A673 (cell line): ENCODE measurements at regions not wholly inside any gene's neighbourhood (a gene's known extent, or its start where the extent isn't known, plus 50 kb on each side); places are given as distances from the start of the nearest gene placed in this dataset.

Source experiments
- BruUV-seq: library from RNA; stranded (reverse); fragments of 400-500 nt; replicated peaks from 2 replicates; lab custom pipeline; 2021; lab: Mats Ljungman, UMichigan
- CTCF ChIA-PET: fragments of 300-600 bp; sonication (Branson Sonifier 250); formaldehyde crosslinking; loops from one replicate; lab custom pipeline; 2022; ENCODE audit warnings: antibody characterized with exemption; lab: Charles Lee
- POLR2A ChIA-PET: fragments of 300-600 bp; sonication (Branson Sonifier 250); formaldehyde crosslinking; loops from one replicate; lab custom pipeline; 2022; ENCODE audit warnings: antibody characterized with exemption; ENCODE audit not compliant: low non-redundant PET; lab: Charles Lee
- DNase-seq: peaks from one replicate; pipeline ENCODE4 v3.0.0-alpha.2; 2015; ENCODE audit warnings: low spot score
- H3K27ac ChIP-seq: fragments of 200-600 bp; sonication (generic); 2 replicates; pipeline ENCODE4 v1.5.1; 2016; ENCODE audit warnings: mixed run types, low read depth, mild to moderate bottlenecking, mixed read lengths, antibody characterized with exemption, low read length; ENCODE audit not compliant: poor library complexity, severe bottlenecking
- H3K27me3 ChIP-seq: fragments of 200-600 bp; sonication (generic); replicated peaks from 2 replicates; pipeline ENCODE4 v1.6.1; 2017; ENCODE audit warnings: mixed run types, low read depth, mild to moderate bottlenecking, mixed read lengths, antibody characterized with exemption, low read length; ENCODE audit not compliant: insufficient read depth, poor library complexity
- H3K36me3 ChIP-seq: fragments of 200-600 bp; sonication (generic); 2 replicates; pipeline ENCODE4 v1.6.1; 2016; ENCODE audit warnings: mixed run types, mild to moderate bottlenecking, mixed read lengths, antibody characterized with exemption, low read length; ENCODE audit not compliant: insufficient read depth, poor library complexity, severe bottlenecking
- H3K4me1 ChIP-seq: fragments of 200-600 bp; sonication (generic); 2 replicates; pipeline ENCODE4 v1.6.1; 2017; ENCODE audit warnings: mixed run types, mild to moderate bottlenecking, mixed read lengths, antibody characterized with exemption, low read length; ENCODE audit not compliant: insufficient read depth, poor library complexity, severe bottlenecking
- H3K4me3 ChIP-seq: fragments of 200-600 bp; sonication (generic); 2 replicates; pipeline ENCODE4 v1.5.1; 2016; ENCODE audit warnings: low read depth, mixed run types, mild to moderate bottlenecking, mixed read lengths, low read length; ENCODE audit not compliant: poor library complexity, severe bottlenecking
- H3K9me3 ChIP-seq: fragments of 200-600 bp; sonication (generic); 2 replicates; pipeline ENCODE4 v1.6.1; 2016; ENCODE audit warnings: mixed run types, low read depth, mild to moderate bottlenecking, mixed read lengths, antibody characterized with exemption, low read length; ENCODE audit not compliant: poor library complexity, severe bottlenecking
- EZH2 ChIP-seq: fragments of 200-600 bp; sonication (generic); IDR thresholded peaks from 2 replicates; pipeline ENCODE4 v1.6.1; 2017; ENCODE audit warnings: borderline replicate concordance, low read depth, mild to moderate bottlenecking, mixed read lengths, antibody characterized with exemption, low read length; ENCODE audit not compliant: poor library complexity, severe bottlenecking
- intact Hi-C: fragments of 100-400 bp; cut with micrococcal nuclease; formaldehyde crosslinking; loops from one replicate; pipeline ENCODE4 v1.10.0; 2022; ENCODE audit not compliant: unreplicated experiment
- TF ChIP-seq, protein P1 (sequence below): fragments of 300-800, 200-600 bp; sonication (generic); conservative IDR thresholded peaks from 2 replicates; pipeline ENCODE4 v1.5.1; 2017; ENCODE audit warnings: low read depth, mild to moderate bottlenecking, antibody characterized with exemption, low read length, moderate library complexity, mixed read lengths

DNA sequence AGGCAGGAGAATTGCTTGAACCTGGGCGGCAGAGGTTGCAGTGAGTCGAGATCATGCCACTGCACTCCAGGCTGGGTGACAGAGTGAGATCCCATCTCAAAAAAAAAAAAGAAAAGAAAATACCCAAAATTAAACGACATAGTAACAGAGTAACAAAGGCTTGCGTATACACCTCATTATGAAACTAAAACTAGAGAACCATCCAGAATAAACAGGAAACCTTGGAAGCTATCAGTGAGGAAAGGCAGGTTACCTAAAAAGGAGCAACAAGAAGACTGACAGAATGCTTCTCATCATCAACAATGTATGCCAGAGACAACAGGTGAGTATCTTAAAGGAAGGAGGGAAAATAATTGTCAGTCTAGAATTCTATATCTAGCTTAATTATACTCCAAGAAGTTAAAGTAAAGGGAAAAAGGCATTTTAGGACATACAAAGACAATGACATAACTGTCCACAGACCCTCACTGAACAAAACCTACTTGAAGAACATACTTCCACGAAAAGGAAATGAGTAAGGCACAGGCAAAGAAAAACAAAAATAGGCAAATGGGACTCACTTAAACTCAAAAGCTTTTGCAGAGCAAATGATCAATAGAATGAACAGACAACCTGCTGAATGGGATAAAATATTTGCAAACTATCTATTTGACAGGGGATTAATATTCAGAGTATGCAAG, 64.1 kb upstream of the NT5E start:
- no peaks in the 10 kb centered on the region for H3K27me3 ChIP-seq
- ChIA-PET POLR2A (no interaction called here), CTCF (no interaction called here)
- TF ChIP-seq EZH2, result no peak
- TF ChIP-seq, protein P1, sequence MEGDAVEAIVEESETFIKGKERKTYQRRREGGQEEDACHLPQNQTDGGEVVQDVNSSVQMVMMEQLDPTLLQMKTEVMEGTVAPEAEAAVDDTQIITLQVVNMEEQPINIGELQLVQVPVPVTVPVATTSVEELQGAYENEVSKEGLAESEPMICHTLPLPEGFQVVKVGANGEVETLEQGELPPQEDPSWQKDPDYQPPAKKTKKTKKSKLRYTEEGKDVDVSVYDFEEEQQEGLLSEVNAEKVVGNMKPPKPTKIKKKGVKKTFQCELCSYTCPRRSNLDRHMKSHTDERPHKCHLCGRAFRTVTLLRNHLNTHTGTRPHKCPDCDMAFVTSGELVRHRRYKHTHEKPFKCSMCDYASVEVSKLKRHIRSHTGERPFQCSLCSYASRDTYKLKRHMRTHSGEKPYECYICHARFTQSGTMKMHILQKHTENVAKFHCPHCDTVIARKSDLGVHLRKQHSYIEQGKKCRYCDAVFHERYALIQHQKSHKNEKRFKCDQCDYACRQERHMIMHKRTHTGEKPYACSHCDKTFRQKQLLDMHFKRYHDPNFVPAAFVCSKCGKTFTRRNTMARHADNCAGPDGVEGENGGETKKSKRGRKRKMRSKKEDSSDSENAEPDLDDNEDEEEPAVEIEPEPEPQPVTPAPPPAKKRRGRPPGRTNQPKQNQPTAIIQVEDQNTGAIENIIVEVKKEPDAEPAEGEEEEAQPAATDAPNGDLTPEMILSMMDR, result no peak
- no peak overlapping the region for H3K27ac ChIP-seq
- H3K4me3 ChIP-seq, result no peak overlapping the region
- no peaks in the 10 kb centered on the region for H3K4me1 ChIP-seq
- BruUV-seq, result no TSS peak
- H3K9me3 ChIP-seq, result no peaks in the 10 kb centered on the region
- intact Hi-C loops, result no loop called here
- H3K36me3 ChIP-seq, result no peaks in the 10 kb centered on the region
- no peak for DNase-seq

DNA sequence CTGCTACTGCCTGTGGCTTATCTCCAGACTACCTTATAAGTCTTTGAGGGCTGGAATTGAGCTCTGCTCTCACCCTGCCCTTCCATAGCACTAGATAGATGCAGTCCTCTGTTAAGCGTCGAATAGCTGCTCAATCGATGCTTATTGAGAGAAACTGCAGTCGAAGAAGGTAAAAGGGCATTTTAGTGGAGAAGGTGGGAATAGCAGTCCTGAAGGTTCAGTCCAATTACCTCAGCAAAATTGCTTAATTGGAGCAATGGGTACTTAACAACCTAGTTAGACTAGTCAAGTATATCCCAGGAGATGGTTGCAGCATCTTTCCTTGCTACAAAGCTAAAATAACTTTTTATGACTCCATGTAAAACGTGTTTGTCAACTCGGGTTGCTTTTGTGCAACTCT, 66.8 kb upstream of the NT5E start:
- no peak overlapping the region for H3K27ac ChIP-seq
- ChIA-PET POLR2A (no interaction called here), CTCF (no interaction called here)
- H3K4me3 ChIP-seq, result no peak overlapping the region
- H3K9me3 ChIP-seq, result no peaks in the 10 kb centered on the region
- H3K4me1 ChIP-seq, result no peaks in the 10 kb centered on the region
- BruUV-seq, result no TSS peak
- no peak for DNase-seq
- H3K27me3 ChIP-seq, result no peaks in the 10 kb centered on the region
- no peaks in the 10 kb centered on the region for H3K36me3 ChIP-seq
- no peak for TF ChIP-seq EZH2
- TF ChIP-seq, protein P1, result no peak
- intact Hi-C loops, result no loop called here

DNA sequence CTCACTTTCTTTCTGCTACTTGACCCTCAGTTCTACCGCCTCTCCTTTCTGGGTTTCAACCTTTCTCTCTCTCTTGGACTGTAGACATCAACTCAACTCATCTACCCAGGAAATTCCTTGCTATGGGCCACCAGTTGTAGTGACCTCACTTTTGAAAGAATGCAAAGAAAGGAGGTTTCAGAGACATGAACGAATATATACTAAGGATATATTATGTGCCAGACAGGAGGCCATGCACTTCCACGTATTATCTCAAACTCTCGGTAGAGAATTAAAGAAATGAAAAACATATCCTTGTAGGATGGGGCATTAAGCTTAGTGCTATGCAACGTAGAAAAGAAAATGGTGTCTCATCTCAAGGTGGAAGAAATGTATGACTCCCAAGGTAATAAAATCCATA, 67.3 kb upstream of the NT5E start:
- ChIA-PET POLR2A (no interaction called here), CTCF (no interaction called here)

DNA sequence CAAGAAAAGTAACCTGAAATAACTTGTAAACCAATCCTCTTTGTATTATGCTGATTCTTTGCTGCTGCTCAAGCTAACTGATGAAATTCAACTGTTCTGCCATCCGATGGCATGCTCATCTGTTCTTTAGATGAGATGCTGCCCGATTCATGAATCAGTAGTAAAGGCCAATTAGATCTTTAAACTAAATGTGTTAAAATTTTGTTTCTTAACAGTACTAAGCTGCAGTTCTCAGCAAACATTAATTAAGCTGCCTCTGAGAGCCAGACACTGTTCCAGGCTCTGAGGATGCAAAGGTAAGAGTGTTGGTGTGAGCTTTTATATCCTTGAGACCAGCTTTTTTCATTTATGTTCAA, 77.0 kb upstream of the NT5E start:
- no peaks in the 10 kb centered on the region for H3K36me3 ChIP-seq
- TF ChIP-seq, protein P1, result no peak
- no peak for TF ChIP-seq EZH2
- H3K9me3 ChIP-seq, result no peaks in the 10 kb centered on the region
- no TSS peak for BruUV-seq
- no peaks in the 10 kb centered on the region for H3K27me3 ChIP-seq
- POLR2A ChIA-PET, result no interaction called here
- DNase-seq, result no peak
- CTCF ChIA-PET, result no interaction called here
- intact Hi-C loops, result no loop called here
- H3K27ac ChIP-seq, result no peak overlapping the region
- no peak overlapping the region for H3K4me3 ChIP-seq
- no peaks in the 10 kb centered on the region for H3K4me1 ChIP-seq

More for the DNA sequence above, 67.3 kb upstream of the NT5E start:
- BruUV-seq, result no TSS peak
- no peak for TF ChIP-seq EZH2
- Histone ChIP-seq H3K9me3 (no peaks in the 10 kb centered on the region), H3K27ac (no peak overlapping the region), H3K27me3 (no peaks in the 10 kb centered on the region), H3K36me3 (no peaks in the 10 kb centered on the region), H3K4me1 (no peaks in the 10 kb centered on the region), H3K4me3 (no peak overlapping the region)
- intact Hi-C loops, result no loop called here
- DNase-seq, result no peak
